ENCODE measurements at regions not wholly inside any gene's neighbourhood (a gene's known extent, or its start where the extent isn't known, plus 50 kb on each side); places are given as distances from the start of the nearest gene placed in this dataset.

GRCh38 chr6:140264431-140264830, 890.0 kb upstream of the CITED2 start:
- DNase-seq (ENCODE audit: low read depth), result peak; percentile 9

DNA sequence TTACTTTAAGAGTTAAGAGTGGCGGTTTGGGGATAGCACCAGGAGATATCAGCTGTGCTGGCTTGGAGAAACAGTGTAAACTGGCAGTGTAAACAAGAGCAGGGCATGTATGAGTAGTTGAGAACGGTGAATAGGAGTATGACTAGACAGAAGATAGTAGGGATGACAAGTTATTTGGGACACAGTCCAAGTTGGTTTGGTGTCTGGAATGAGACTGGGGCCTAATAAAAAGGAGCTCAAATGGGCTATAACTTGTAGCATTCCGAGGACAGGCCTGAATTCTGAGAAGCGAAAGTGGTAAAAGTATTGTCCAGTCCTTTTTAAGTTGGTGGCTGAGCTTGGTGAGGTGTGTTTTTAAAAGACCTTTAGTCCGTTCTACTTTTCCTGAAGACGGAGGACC, 883.9 kb upstream of the CITED2 start:
- DNase-seq (ENCODE audit: low read depth), result peak; percentile 28

DNA sequence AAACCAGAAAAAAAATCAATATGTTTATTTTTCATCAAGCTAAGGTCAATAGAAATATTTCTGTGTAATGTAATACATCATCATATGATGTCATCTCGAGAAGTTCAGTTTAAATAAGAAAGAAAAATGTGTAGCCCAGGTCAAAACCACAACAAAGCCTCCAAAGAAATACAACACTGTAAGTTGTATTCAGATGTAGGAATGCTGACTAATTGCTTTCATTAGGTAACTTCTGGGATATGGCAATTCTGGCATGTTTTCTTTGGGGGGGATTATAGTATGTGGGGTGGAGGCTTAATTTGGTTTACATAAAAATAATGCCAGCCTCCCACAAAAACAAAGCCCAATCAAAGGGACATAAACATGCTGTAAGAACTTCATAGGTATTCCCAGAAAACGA, 881.8 kb upstream of the CITED2 start:
- peak; percentile 23 for DNase-seq (ENCODE audit: low read depth)

DNA sequence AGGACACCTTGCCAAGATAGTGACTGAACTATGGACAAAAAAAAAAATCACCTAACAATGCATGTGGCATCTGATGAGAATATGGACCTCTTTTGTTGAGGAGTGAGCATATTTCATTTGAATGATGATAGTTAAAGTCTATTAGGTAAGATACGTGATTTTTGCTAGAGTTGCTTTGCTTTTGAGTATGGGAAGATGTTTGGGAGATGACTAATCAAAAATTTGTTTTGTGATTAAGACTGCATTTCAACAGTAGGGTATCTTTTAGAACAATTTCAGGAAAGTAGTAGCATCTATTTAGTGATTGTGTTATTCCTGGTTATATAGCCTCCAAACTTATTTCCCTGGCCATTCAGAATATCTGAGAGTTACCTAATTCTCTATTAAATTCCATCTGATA, 878.6 kb upstream of the CITED2 start:
- DNase-seq (ENCODE audit: low read depth), result peak; percentile 57

- DNase-seq (ENCODE audit: low read depth), result peak; percentile 30
These were observed 877.7 kb upstream of the CITED2 start for GRCh38 chr6:140252099-140252498.

DNA sequence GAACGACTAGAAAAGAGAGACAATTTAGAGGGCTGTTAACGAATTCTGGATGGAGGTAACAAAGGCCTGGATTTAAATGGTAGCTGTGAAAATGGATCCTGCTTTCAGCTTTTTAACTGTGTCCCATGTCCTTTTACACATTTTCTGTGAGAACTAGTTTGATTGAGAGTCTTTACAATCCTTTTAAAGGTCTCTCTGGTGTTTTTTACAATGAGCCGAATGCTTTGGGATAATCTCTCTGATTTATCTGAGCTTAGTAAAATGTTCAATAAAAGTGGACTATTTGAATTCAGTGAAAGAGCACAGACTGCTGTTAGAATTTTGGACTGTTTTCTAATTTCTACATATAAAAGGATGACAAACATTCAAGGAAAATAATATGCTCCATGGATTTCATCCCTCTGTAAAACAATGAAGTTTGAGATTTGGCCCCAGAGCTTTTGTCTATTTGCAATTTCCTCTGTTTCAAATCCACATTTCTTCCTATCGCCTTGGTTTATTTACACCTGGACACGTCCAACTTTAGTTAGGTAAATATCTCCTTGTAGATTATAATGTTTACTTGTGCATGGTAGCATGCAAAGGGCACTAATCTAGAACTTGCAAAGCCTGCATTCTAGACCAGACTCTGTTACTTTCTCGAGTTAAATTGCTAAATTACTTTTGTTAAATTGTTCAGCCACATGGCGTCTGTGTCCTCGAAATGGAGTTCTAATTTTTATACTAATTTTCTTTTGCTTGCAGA, 871.0 kb upstream of the CITED2 start:
- no peak for DNase-seq (ENCODE audit: low read depth)

DNA sequence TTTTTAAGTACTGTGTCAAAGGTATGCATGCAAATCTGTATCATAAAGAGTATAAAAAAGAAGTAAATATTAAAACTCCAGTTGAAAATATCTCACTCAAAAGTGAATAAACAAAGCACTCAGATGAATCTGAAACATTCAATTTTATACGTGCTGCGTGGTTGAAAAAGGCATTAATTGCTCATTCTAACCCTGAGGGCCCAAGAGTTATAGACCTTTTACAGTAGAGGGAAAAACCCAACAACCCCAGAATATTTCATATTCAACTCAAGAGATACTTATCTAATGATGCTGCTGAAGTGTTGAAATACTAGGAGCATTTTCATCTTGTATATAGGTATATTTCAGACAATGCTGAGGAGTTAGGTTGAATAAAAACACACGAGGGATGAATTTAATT, 862.8 kb upstream of the CITED2 start:
- DNase-seq (ENCODE audit: low read depth), result no peak

DNA sequence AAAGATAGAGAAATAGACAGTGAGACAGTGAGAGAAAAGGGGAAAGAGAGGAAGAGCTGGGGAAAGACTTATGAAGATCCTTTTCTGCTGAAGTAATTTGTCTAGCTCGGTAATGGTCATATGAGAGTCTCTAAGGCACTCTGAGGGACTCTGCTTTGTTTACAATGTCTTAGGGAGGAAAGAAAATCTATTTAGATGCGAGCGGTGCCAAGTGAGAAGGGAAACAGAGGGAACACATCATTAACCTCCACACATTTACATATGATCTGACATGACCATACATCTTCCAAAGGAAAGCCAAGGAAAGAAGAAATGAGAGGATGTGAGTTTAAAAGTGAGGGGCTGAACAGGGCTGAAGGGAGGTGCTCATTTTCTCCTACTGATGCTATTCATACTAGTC, 862.3 kb upstream of the CITED2 start:
- no peak for DNase-seq (ENCODE audit: low read depth)

- DNase-seq (ENCODE audit: low read depth), result no peak
These were observed 855.8 kb upstream of the CITED2 start for GRCh38 chr6:140230282-140230681.

DNA sequence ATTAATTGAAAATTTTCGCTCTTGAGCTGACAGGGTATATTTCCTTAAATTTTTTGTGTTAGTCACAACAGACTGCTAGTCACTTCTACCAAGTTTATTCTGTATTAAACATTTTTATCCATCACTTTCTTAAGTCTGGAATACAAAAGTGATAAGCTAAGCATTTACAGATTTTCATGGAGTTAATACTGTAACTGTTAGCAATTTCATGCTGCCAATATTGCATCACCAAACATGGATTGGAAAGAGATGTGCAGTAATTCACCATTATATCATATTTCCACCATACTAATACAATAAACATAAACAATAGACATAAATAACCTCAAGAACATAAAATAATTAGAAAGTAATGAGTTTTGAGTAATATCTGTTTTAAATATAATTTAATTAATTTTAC, 854.0 kb upstream of the CITED2 start:
- DNase-seq (ENCODE audit: low read depth), result no peak

DNA sequence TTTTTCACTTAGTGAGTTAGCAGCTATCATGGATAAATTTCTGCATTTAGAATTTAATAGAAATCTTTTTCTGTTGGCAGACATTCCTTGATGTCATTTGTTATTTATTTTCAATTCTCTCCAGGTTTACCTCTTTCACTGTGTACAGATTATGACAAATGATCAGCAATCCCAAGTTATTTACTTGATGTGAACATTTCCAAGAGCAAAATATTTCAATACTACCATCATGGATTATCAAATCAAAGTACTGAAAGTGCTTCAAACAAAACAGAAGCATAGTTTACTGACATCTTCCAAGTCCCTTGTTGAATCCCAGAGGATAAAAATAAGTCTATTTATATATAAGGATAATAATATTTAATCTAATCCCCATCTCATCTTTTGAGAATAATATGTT, 852.2 kb upstream of the CITED2 start:
- no peak for DNase-seq (ENCODE audit: low read depth)

DNA sequence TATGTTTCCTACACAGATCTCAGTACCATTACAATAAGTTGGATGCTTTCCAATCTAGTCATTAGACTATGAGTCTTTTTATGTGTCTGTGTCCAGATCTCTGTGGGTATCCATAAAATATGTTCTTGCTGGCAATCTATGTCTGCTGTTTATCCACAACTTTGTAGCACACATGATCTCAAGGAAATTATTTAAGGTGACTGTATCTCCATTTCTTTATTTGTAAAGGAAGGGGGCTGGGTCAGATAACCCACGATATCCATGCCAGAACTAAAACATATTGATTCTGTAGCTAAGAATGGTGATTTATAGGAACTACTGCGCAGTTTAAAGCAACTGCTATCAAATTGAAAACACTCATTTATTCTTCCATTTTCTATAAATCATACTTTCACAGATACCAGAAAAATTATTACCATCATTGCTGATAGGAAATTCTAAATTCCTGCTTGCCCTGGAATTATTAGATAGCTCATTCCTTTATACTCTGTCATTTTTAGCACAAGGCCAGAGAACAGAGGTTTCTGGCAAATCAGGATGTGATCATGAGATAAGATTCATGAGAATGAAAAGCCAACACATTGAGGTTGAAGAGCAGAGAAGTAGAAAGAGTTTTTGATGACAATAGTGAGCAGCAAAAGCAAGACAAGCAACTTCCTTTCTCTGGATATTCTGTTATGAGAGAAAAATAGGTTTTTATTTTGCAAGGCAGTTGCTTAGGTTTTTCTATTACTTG, 851.4 kb upstream of the CITED2 start:
- peak; percentile 77 for DNase-seq (ENCODE audit: low read depth)

DNA sequence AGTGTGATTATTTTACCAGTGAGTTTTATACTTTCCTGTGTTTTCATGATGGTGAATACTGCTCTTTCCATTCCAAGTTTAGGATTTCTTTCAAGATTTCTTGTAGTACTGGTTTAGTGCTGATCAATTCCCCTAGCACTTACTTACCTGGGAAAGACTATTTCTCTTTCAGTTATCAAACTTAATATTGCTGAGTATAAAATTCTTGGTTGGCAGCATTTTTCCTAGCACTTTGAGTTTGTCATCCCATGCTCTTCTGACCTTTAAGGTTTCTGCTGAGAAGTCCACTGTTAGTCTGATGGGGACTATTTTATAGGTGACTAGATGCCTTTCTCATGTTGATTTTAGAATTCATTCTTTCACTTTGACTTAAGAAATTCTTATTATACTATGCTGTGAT, 842.8 kb upstream of the CITED2 start:
- no peak for DNase-seq (ENCODE audit: low read depth)

GRCh38 chr6:140209775-140210174, 835.3 kb upstream of the CITED2 start:
- no peak for DNase-seq (ENCODE audit: low read depth)

DNA sequence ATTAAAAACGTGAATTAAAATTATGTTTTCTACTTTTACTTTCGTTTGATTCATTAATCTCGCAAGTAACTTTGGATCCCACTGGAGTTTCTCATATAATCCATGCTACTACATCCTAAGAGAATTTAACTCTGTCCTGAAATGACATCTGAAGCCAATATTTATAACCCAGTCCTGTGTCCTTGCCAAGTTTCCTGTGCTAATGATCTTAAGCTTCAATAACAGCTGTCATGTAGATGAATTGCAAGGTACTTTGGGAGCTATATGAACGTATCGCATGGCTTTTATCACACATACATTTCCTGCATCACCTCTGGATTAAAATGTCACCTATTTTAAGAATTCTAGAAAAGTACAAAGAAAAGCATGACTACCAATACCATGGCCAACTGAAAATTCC, 833.8 kb upstream of the CITED2 start:
- no peak for DNase-seq (ENCODE audit: low read depth)

DNA sequence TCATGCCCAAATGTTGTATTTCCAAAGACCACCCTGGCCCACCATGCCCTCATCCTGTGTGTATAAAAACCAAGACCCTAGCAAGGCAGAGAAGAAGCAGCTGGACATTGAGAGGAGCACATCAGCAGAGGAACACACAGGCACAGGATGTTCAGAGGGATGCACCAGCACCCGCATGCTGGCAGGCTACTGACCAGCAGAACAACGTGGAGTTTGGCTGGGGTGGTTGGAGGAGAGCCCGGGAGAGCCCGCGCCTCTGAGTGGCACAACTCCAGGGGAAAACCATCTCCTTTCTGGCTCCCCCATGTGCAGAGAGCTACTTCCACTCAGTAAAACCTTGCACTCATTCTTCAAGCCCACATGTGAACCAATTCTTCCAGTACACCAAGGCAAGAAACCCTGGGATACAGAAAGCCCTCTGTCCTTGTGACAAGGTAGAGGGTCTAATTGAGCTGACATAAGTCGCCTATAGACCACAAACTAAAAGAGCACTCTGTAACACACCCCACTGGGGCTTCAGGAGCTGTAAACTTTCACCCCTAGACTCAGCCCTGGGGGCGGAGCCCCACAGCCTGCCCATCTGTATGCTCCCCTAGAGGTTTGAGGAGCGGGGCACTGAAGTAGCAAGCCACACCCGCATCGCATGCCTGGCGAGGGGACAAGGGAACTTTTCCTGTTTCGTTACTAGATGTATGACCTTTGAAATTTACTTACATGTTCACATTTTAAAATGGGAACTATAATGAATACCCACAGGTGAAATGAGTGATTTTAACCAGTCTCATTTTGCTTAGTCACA, 831.5 kb upstream of the CITED2 start:
- no peak for DNase-seq (ENCODE audit: low read depth)

DNA sequence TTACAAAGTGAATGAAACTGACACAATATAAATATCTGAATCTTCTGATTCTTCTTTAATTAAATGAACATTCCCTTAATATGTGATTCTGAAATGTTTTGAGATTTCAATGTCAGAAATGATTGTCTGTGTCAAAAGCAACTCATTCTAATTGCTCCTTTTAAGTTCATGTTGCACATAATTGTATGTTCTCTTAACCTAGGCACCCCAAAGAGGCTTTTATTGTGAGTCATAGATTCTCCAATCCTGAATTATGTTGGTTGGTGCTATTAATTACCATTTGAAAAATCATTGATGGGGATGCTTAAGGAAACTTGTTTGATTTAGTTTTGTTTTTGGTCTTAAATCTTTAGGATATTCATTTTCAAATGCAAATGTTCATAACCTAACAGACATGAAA, 829.7 kb upstream of the CITED2 start:
- no peak for DNase-seq (ENCODE audit: low read depth)

DNA sequence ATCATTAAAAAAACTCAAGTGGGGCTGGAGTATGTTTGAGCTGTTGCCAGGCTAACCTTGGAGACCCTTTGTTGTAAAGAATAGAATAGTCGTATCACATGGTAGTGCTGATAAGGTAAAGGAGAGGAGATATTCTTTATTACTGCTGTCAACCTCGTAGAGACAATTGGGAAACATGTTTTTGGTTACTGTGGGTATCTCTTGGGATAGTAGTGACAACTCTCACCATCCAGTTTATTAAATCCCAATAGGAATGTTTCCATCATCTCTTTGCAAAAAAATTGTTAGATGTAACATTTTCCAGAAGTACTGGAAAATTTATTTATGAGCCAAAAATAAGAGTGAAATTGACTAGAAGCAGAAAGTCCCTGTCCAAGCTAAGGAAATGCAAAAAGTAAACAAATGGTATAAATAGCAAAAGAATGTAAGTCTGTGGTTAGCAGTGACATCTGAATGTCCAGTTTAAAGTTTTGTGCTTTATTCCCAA, 829.3 kb upstream of the CITED2 start:
- peak; percentile 84 for DNase-seq (ENCODE audit: low read depth)

- DNase-seq (ENCODE audit: low read depth), result peak; percentile 10
These were observed 828.6 kb upstream of the CITED2 start for GRCh38 chr6:140202964-140203515.

GRCh38 chr6:140201787-140202458, 827.5 kb upstream of the CITED2 start:
- no peak for DNase-seq (ENCODE audit: low read depth)

GRCh38 chr6:140193269-140193668, 818.8 kb upstream of the CITED2 start:
- no peak for DNase-seq (ENCODE audit: low read depth)

- no peak for DNase-seq (ENCODE audit: low read depth)
These were observed 817.6 kb upstream of the CITED2 start for GRCh38 chr6:140192018-140192417.
